ENCODE measurements at regions not wholly inside any gene's neighbourhood (a gene's known extent, or its start where the extent isn't known, plus 50 kb on each side); places are given as distances from the start of the nearest gene placed in this dataset.

DNA sequence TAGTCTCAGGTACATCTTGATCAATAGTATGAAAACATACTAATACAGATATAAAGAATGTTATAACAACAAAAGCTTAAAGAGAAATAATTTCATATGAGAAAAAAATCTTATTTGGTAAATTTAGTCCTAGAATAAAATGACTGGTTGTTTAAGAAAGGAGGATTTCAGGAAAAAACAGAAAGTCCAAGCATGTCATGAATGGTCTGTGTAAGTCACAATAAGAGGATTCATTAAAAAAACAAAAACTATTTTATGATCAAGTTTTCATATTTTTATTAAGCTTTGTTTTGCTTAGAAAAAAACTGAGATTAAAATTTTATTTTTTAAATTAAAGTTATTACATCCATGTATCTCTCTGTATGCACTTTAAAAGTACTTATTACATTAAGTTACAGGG is 353.9 kb upstream of the SPHKAP start:
- Histone ChIP-seq H4K20me1 (ENCODE audit: insufficient read depth, low read depth, low read length) (no peaks in the 10 kb centered on the region), H3K27ac (ENCODE audit: low read length) (no peak overlapping the region), H3K4me3 (ENCODE audit: low read length) (no peak overlapping the region), H3K9ac (ENCODE audit: low read length) (no peak overlapping the region), H3K4me1 (ENCODE audit: low read length) (no peaks in the 10 kb centered on the region), H3K36me3 (ENCODE audit: insufficient read depth, low read length) (no peaks in the 10 kb centered on the region; the same call in 1 of the 2 replicates), H3K27me3 (ENCODE audit: low read length) (no peaks in the 10 kb centered on the region), H3K9me3 (ENCODE audit: low read length) (peaks cover 23% of the 10 kb centered on the region), H3K4me2 (ENCODE audit: low read depth, low read length, poor library complexity, severe bottlenecking) (no peak overlapping the region), H2AFZ (ENCODE audit: low read length) (no peak overlapping the region), H3K79me2 (ENCODE audit: low read length) (no peaks in the 10 kb centered on the region), H3K9me2 (replicated peaks; ENCODE audit: insufficient read depth, low read length) (no peaks in the 10 kb centered on the region)
- peak; percentile 63 for DNase-seq

GRCh38 chr2:228533156-228533555 is 351.7 kb upstream of the SPHKAP start:
- Histone ChIP-seq H3K27me3 (ENCODE audit: low read length) (no peaks in the 10 kb centered on the region), H3K9ac (ENCODE audit: low read length) (no peak overlapping the region), H3K27ac (ENCODE audit: low read length) (no peak overlapping the region), H4K20me1 (ENCODE audit: insufficient read depth, low read depth, low read length) (no peaks in the 10 kb centered on the region), H3K4me2 (ENCODE audit: low read depth, low read length, poor library complexity, severe bottlenecking) (no peak overlapping the region), H3K79me2 (ENCODE audit: low read length) (no peaks in the 10 kb centered on the region), H3K9me3 (ENCODE audit: low read length) (peaks cover 21% of the 10 kb centered on the region), H3K36me3 (ENCODE audit: insufficient read depth, low read length) (no peaks in the 10 kb centered on the region; the same call in 1 of the 2 replicates), H3K4me3 (ENCODE audit: low read length) (no peak overlapping the region), H2AFZ (ENCODE audit: low read length) (peak overlapping the region; percentile 72; the same call in 1 of the 2 replicates), H3K9me2 (replicated peaks; ENCODE audit: insufficient read depth, low read length) (no peaks in the 10 kb centered on the region), H3K4me1 (ENCODE audit: low read length) (0 out of 2 replicates have a peak, but pooled peaks cover 5% of the 10 kb centered on the region)
- DNase-seq, result no peak

DNA sequence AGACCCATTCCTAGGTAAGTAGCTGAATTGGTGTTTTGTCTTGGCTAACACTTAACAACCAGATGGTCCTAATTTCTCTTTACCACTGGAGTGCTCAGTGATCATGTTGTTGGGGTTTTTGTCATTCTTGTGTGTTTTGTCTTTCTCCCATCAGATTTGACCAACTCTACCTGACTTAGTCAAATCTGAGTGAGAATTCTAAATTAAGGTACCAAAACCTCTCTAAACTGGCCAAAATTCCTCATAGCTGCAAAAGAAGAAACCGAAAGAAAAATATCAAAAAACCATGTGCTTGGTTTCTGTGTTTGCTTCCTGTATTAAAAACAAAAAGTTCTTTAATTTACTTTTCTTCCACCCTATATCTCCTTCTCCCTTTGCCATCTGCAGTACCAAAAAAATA is 350.7 kb upstream of the SPHKAP start:
- DNase-seq, result no peak
- no peaks in the 10 kb centered on the region; the same call in 1 of the 2 replicates for H3K36me3 ChIP-seq (ENCODE audit: insufficient read depth, low read length)
- peak overlapping the region; percentile 13 for H3K4me2 ChIP-seq (ENCODE audit: low read depth, low read length, poor library complexity, severe bottlenecking)
- H2AFZ ChIP-seq (ENCODE audit: low read length), result peak overlapping the region; percentile 72; the same call in 1 of the 2 replicates
- 0 out of 2 replicates have a peak, but pooled peaks cover 5% of the 10 kb centered on the region for H3K4me1 ChIP-seq (ENCODE audit: low read length)
- no peaks in the 10 kb centered on the region for H3K9me2 ChIP-seq (replicated peaks; ENCODE audit: insufficient read depth, low read length)
- no peaks in the 10 kb centered on the region for H3K27me3 ChIP-seq (ENCODE audit: low read length)
- H3K27ac ChIP-seq (ENCODE audit: low read length), result no peak overlapping the region
- peaks cover 15% of the 10 kb centered on the region for H3K9me3 ChIP-seq (ENCODE audit: low read length)
- no peak overlapping the region for H3K9ac ChIP-seq (ENCODE audit: low read length)
- H3K79me2 ChIP-seq (ENCODE audit: low read length), result no peaks in the 10 kb centered on the region
- no peaks in the 10 kb centered on the region for H4K20me1 ChIP-seq (ENCODE audit: insufficient read depth, low read depth, low read length)
- no peak overlapping the region for H3K4me3 ChIP-seq (ENCODE audit: low read length)

DNA sequence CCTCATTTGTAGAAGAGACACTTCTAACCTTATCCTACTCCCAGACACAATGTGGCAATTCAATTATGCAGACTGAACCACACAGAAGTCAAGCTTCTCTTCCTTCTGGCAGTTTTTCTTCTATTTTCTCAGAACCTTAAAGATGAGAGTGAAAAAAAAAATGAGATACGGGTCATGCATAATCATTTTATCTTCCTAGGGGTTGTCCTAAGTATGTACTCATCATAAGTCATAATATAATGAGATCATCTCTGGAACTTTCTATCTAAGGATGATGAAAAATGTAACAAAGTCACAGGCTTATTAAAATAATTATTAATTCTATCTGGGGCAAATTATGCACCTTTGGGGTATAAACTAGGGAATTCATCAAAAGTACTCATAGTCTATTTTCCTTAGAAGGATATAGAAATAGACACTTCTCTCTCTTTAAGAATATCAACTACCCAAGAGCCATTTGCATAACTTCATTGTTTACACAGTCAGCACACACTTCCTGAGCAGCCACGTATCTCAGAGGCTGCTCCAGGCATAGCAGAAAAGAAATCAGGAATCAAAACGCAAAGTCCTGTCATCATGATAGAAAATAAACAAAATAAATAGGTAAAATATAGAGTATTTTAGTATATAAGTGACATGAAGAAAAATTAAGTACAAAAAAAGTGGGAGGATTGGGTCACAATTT is 345.9 kb upstream of the SPHKAP start:
- H3K27me3 ChIP-seq (ENCODE audit: low read length), result no peaks in the 10 kb centered on the region
- no peak overlapping the region for H3K4me3 ChIP-seq (ENCODE audit: low read length)
- no peaks in the 10 kb centered on the region for H4K20me1 ChIP-seq (ENCODE audit: insufficient read depth, low read depth, low read length)
- H3K9ac ChIP-seq (ENCODE audit: low read length), result no peak overlapping the region
- no peak overlapping the region for H3K27ac ChIP-seq (ENCODE audit: low read length)
- H3K9me2 ChIP-seq (replicated peaks; ENCODE audit: insufficient read depth, low read length), result no peaks in the 10 kb centered on the region
- peaks cover 15% of the 10 kb centered on the region for H3K9me3 ChIP-seq (ENCODE audit: low read length)
- H3K4me1 ChIP-seq (ENCODE audit: low read length), result 0 out of 2 replicates have a peak, but pooled peaks cover 5% of the 10 kb centered on the region
- DNase-seq, result no peak
- H3K4me2 ChIP-seq (ENCODE audit: low read depth, low read length, poor library complexity, severe bottlenecking), result no peak overlapping the region
- H3K79me2 ChIP-seq (ENCODE audit: low read length), result no peaks in the 10 kb centered on the region
- no peak overlapping the region for H2AFZ ChIP-seq (ENCODE audit: low read length)
- no peaks in the 10 kb centered on the region for H3K36me3 ChIP-seq (ENCODE audit: insufficient read depth, low read length)

DNA sequence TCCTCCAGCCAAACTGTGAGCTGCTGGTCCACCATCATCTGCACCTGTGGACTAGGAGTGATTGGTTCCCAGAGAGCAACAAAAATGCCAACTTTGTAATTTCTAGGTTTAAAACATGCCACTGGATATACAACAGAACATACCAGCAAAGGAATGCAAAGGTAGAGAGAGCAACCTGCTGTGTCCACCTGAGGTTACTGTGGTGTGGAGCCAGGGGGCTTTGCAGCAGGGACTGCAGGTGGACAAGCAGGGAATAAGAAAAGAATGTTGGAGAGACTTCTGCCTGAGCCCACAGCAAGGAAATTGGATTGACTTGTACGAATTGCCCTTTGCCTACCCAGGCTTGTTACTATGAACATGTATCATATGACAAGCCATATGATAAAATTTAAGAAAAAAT is 345.2 kb upstream of the SPHKAP start:
- no peaks in the 10 kb centered on the region for H3K79me2 ChIP-seq (ENCODE audit: low read length)
- no peaks in the 10 kb centered on the region for H4K20me1 ChIP-seq (ENCODE audit: insufficient read depth, low read depth, low read length)
- H3K4me3 ChIP-seq (ENCODE audit: low read length), result no peak overlapping the region
- no peak for DNase-seq
- H3K4me1 ChIP-seq (ENCODE audit: low read length), result 0 out of 2 replicates have a peak, but pooled peaks cover 5% of the 10 kb centered on the region
- no peaks in the 10 kb centered on the region for H3K9me2 ChIP-seq (replicated peaks; ENCODE audit: insufficient read depth, low read length)
- H3K4me2 ChIP-seq (ENCODE audit: low read depth, low read length, poor library complexity, severe bottlenecking), result no peak overlapping the region
- no peak overlapping the region for H2AFZ ChIP-seq (ENCODE audit: low read length)
- no peaks in the 10 kb centered on the region for H3K27me3 ChIP-seq (ENCODE audit: low read length)
- H3K27ac ChIP-seq (ENCODE audit: low read length), result no peak overlapping the region
- H3K36me3 ChIP-seq (ENCODE audit: insufficient read depth, low read length), result no peaks in the 10 kb centered on the region
- peaks cover 15% of the 10 kb centered on the region for H3K9me3 ChIP-seq (ENCODE audit: low read length)
- H3K9ac ChIP-seq (ENCODE audit: low read length), result no peak overlapping the region

DNA sequence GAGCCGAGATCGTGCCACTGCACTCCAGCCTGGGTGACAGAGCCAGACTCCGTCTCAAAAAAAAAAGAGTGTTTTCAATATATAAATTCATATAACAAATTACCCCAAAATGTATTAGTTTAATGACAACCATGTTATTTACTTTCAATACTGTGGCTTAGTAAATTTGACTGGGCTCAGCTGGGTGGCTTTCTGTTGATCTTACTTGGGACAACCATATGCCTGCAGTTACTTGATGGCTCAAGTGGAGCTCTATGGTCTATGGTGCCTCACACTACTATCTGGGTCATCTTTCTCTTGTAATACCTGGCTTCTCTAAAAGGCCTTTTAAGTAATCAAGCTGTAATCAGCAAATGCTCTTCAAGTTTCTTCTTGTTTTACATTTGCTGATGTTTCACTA is 341.5 kb upstream of the SPHKAP start:
- Histone ChIP-seq H4K20me1 (ENCODE audit: insufficient read depth, low read depth, low read length) (no peaks in the 10 kb centered on the region), H3K27me3 (ENCODE audit: low read length) (no peaks in the 10 kb centered on the region), H3K9me2 (replicated peaks; ENCODE audit: insufficient read depth, low read length) (no peaks in the 10 kb centered on the region), H3K9ac (ENCODE audit: low read length) (no peak overlapping the region), H3K4me3 (ENCODE audit: low read length) (no peak overlapping the region), H2AFZ (ENCODE audit: low read length) (no peak overlapping the region), H3K79me2 (ENCODE audit: low read length) (no peaks in the 10 kb centered on the region), H3K4me2 (ENCODE audit: low read depth, low read length, poor library complexity, severe bottlenecking) (no peak overlapping the region), H3K9me3 (ENCODE audit: low read length) (peaks cover 15% of the 10 kb centered on the region), H3K36me3 (ENCODE audit: insufficient read depth, low read length) (no peaks in the 10 kb centered on the region), H3K4me1 (ENCODE audit: low read length) (peaks cover 3% of the 10 kb centered on the region; the same call in 1 of the 2 replicates), H3K27ac (ENCODE audit: low read length) (no peak overlapping the region)
- DNase-seq, result no peak

DNA sequence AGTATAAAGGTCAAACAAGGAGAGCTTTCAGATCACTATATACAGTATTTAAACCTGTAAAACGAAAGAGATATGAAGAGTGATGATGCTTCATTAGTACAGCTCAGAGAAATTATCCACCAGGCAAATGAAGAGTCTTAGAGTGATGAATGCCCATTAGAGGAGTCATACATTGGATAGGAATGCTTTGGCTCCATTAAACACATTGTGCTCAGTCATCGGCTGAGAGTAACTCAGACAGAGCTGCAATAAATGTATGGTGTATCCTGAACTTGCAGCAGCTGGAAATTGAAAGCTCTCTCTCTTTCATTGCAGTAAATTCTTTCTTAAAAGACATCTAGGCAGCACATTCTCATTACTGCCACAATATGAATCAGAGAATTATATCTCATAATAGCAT is 340.8 kb upstream of the SPHKAP start:
- Histone ChIP-seq H3K27ac (ENCODE audit: low read length) (no peak overlapping the region), H3K4me3 (ENCODE audit: low read length) (no peak overlapping the region), H3K4me1 (ENCODE audit: low read length) (peaks cover 3% of the 10 kb centered on the region; the same call in 1 of the 2 replicates), H3K36me3 (ENCODE audit: insufficient read depth, low read length) (no peaks in the 10 kb centered on the region), H3K9me3 (ENCODE audit: low read length) (peaks cover 15% of the 10 kb centered on the region), H3K79me2 (ENCODE audit: low read length) (no peaks in the 10 kb centered on the region), H4K20me1 (ENCODE audit: insufficient read depth, low read depth, low read length) (no peaks in the 10 kb centered on the region), H2AFZ (ENCODE audit: low read length) (no peak overlapping the region), H3K27me3 (ENCODE audit: low read length) (no peaks in the 10 kb centered on the region), H3K9ac (ENCODE audit: low read length) (no peak overlapping the region), H3K4me2 (ENCODE audit: low read depth, low read length, poor library complexity, severe bottlenecking) (no peak overlapping the region), H3K9me2 (replicated peaks; ENCODE audit: insufficient read depth, low read length) (no peaks in the 10 kb centered on the region)
- DNase-seq, result no peak

GRCh38 chr2:228519561-228519960 is 338.1 kb upstream of the SPHKAP start:
- no peaks in the 10 kb centered on the region for H3K27me3 ChIP-seq (ENCODE audit: low read length)
- no peak overlapping the region for H3K27ac ChIP-seq (ENCODE audit: low read length)
- no peak overlapping the region for H3K4me3 ChIP-seq (ENCODE audit: low read length)
- peaks cover 10% of the 10 kb centered on the region for H3K9me3 ChIP-seq (ENCODE audit: low read length)
- no peaks in the 10 kb centered on the region for H3K9me2 ChIP-seq (replicated peaks; ENCODE audit: insufficient read depth, low read length)
- DNase-seq, result no peak
- H4K20me1 ChIP-seq (ENCODE audit: insufficient read depth, low read depth, low read length), result no peaks in the 10 kb centered on the region
- H2AFZ ChIP-seq (ENCODE audit: low read length), result no peak overlapping the region
- no peaks in the 10 kb centered on the region; the same call in 1 of the 2 replicates for H3K36me3 ChIP-seq (ENCODE audit: insufficient read depth, low read length)
- H3K4me2 ChIP-seq (ENCODE audit: low read depth, low read length, poor library complexity, severe bottlenecking), result peak overlapping the region; percentile 0
- H3K79me2 ChIP-seq (ENCODE audit: low read length), result no peaks in the 10 kb centered on the region
- H3K9ac ChIP-seq (ENCODE audit: low read length), result no peak overlapping the region
- peaks cover 9% of the 10 kb centered on the region for H3K4me1 ChIP-seq (ENCODE audit: low read length)

Data from Karpas-422 (cell line).